Fibroblast of the aortic adventitia (primary cell): ENCODE measurements at regions not wholly inside any gene's neighbourhood (a gene's known extent, or its start where the extent isn't known, plus 50 kb on each side); places are given as distances from the start of the nearest gene placed in this dataset.
"Not testable (repeated sequence)": the region's sequence is repeated elsewhere in the genome, so short reads cannot be mapped to it uniquely, and the experiment has no call there.

ENCODE experiments used
- DNase-seq: peaks from one replicate; pipeline ENCODE4 v3.0.0-alpha.2; 2010; ENCODE audit warnings: low read depth
- H3K4me3 ChIP-seq: 2 replicates; pipeline ENCODE4 v1.5.1; 2011; ENCODE audit warnings: low read depth, mild to moderate bottlenecking, control low read depth, low read length, moderate library complexity
- CTCF ChIP-seq: IDR thresholded peaks from 2 replicates; pipeline ENCODE4 v1.5.1; 2011; ENCODE audit warnings: mild to moderate bottlenecking, low read length, control low read depth, inconsistent platforms; ENCODE audit not compliant: insufficient read depth

GRCh38 chr3:194054540-194054939, 81.4 kb upstream of the HES1 start:
- TF ChIP-seq CTCF = no peak
- H3K4me3 ChIP-seq = no peak overlapping the region
- no peak for DNase-seq

- H3K4me3 ChIP-seq = no peak overlapping the region
- no peak for DNase-seq
- no peak for TF ChIP-seq CTCF
Measured at GRCh38 chr3:194054961-194055360, 81.0 kb upstream of the HES1 start.

GRCh38 chr3:194056323-194056722, 79.6 kb upstream of the HES1 start:
- not testable (repeated sequence) for H3K4me3 ChIP-seq, DNase-seq

GRCh38 chr3:194056731-194057415, 79.1 kb upstream of the HES1 start:
- no peak overlapping the region for H3K4me3 ChIP-seq
- no peak for DNase-seq
- no peak for TF ChIP-seq CTCF

- TF ChIP-seq CTCF = no peak
- DNase-seq = no peak
- no peak overlapping the region for H3K4me3 ChIP-seq
Measured at GRCh38 chr3:194057570-194058188, 78.3 kb upstream of the HES1 start.

- peak; percentile 46 for DNase-seq
- no peak for TF ChIP-seq CTCF
- peak overlapping the region; percentile 39 for H3K4me3 ChIP-seq
Measured at GRCh38 chr3:194058189-194058571, 77.8 kb upstream of the HES1 start.

- DNase-seq = no peak
- no peak for TF ChIP-seq CTCF
- H3K4me3 ChIP-seq = no peak overlapping the region
Measured at GRCh38 chr3:194058753-194059152, 77.2 kb upstream of the HES1 start.
